ENCODE measurements at regions not wholly inside any gene's neighbourhood (a gene's known extent, or its start where the extent isn't known, plus 50 kb on each side); places are given as distances from the start of the nearest gene placed in this dataset.
A peak's percentile ranks its signal among the peaks of the same experiment; 100 is the strongest.

GRCh38 chr4:167428156-167428555, 193.9 kb upstream of the SPOCK3 start:
- intact Hi-C loops (cut with DNase I), result no loop called here
- TF ChIP-seq CTCF (IDR thresholded peaks at IDR 0.05; ENCODE audit: borderline replicate concordance, extremely low read depth, insufficient read depth), result no peak

GRCh38 chr4:167431371-167431770, 197.1 kb upstream of the SPOCK3 start:
- Histone ChIP-seq H3K27me3 (ENCODE audit: control insufficient read depth, insufficient read depth, low read length) (no peaks in the 10 kb centered on the region), H3K27ac (ENCODE audit: low read depth in 2 of 2, low read length in 2 of 2) (no peak overlapping the region), H3K4me3 (ENCODE audit: low read length in 3 of 3) (no peak overlapping the region), H3K9ac (ENCODE audit: low read length in 3 of 3) (no peak overlapping the region), H3K9me3 (ENCODE audit: control insufficient read depth in 2 of 3, insufficient read depth in 1 of 3, low read length in 3 of 3) (no peaks in the 10 kb centered on the region), H3K4me1 (ENCODE audit: control insufficient read depth in 2 of 3, insufficient read depth in 2 of 3, low read depth in 1 of 3, low read length in 3 of 3) (no peaks in the 10 kb centered on the region), H3K36me3 (ENCODE audit: control insufficient read depth in 2 of 3, insufficient read depth in 3 of 3, low read length in 3 of 3) (no peaks in the 10 kb centered on the region)
- no peak for TF ChIP-seq CTCF (IDR thresholded peaks at IDR 0.05; ENCODE audit: borderline replicate concordance, extremely low read depth, insufficient read depth)
- FAIRE-seq (no peak), DNase-seq (no peak)
- intact Hi-C loops (cut with DNase I), result no loop called here

More at GRCh38 chr4:167428156-167428555, 193.9 kb upstream of the SPOCK3 start:
- FAIRE-seq (no peak), DNase-seq (peak in 3 of 5 donors; percentile 17 to 58 (median 56))
- Histone ChIP-seq H3K36me3 (ENCODE audit: control insufficient read depth in 2 of 3, insufficient read depth in 3 of 3, low read length in 3 of 3) (no peaks in the 10 kb centered on the region), H3K4me3 (ENCODE audit: low read length in 3 of 3) (no peak overlapping the region), H3K9me3 (ENCODE audit: control insufficient read depth in 2 of 3, insufficient read depth in 1 of 3, low read length in 3 of 3) (no peaks in the 10 kb centered on the region), H3K9ac (ENCODE audit: low read length in 3 of 3) (no peak overlapping the region), H3K27ac (ENCODE audit: low read depth in 2 of 2, low read length in 2 of 2) (no peak overlapping the region), H3K27me3 (ENCODE audit: control insufficient read depth, insufficient read depth, low read length) (no peaks in the 10 kb centered on the region), H3K4me1 (ENCODE audit: control insufficient read depth in 2 of 3, insufficient read depth in 2 of 3, low read depth in 1 of 3, low read length in 3 of 3) (no peaks in the 10 kb centered on the region)

- H3K9me3 ChIP-seq (ENCODE audit: control insufficient read depth in 2 of 3, insufficient read depth in 1 of 3, low read length in 3 of 3), result no peaks in the 10 kb centered on the region
- no peak overlapping the region for H3K4me3 ChIP-seq (ENCODE audit: low read length in 3 of 3)
- TF ChIP-seq CTCF (IDR thresholded peaks at IDR 0.05; ENCODE audit: borderline replicate concordance, extremely low read depth, insufficient read depth), result no peak
- no peak overlapping the region for H3K9ac ChIP-seq (ENCODE audit: low read length in 3 of 3)
- intact Hi-C loops (cut with DNase I), result no loop called here
- FAIRE-seq, result no peak
- H3K27ac ChIP-seq (ENCODE audit: low read depth in 2 of 2, low read length in 2 of 2), result no peak overlapping the region
- H3K36me3 ChIP-seq (ENCODE audit: control insufficient read depth in 2 of 3, insufficient read depth in 3 of 3, low read length in 3 of 3), result no peaks in the 10 kb centered on the region
- H3K27me3 ChIP-seq (ENCODE audit: control insufficient read depth, insufficient read depth, low read length), result no peaks in the 10 kb centered on the region
- H3K4me1 ChIP-seq (ENCODE audit: control insufficient read depth in 2 of 3, insufficient read depth in 2 of 3, low read depth in 1 of 3, low read length in 3 of 3), result no peaks in the 10 kb centered on the region
- DNase-seq, result no peak
These were observed 201.5 kb upstream of the SPOCK3 start for GRCh38 chr4:167435786-167436185.

- intact Hi-C loops (cut with DNase I), result no loop called here
- Histone ChIP-seq H3K9ac (ENCODE audit: low read length in 3 of 3) (no peak overlapping the region), H3K27me3 (ENCODE audit: control insufficient read depth, insufficient read depth, low read length) (no peaks in the 10 kb centered on the region), H3K4me3 (ENCODE audit: low read length in 3 of 3) (no peak overlapping the region), H3K36me3 (ENCODE audit: control insufficient read depth in 2 of 3, insufficient read depth in 3 of 3, low read length in 3 of 3) (no peaks in the 10 kb centered on the region), H3K9me3 (ENCODE audit: control insufficient read depth in 2 of 3, insufficient read depth in 1 of 3, low read length in 3 of 3) (no peaks in the 10 kb centered on the region), H3K27ac (ENCODE audit: low read depth in 2 of 2, low read length in 2 of 2) (no peak overlapping the region), H3K4me1 (ENCODE audit: control insufficient read depth in 2 of 3, insufficient read depth in 2 of 3, low read depth in 1 of 3, low read length in 3 of 3) (no peaks in the 10 kb centered on the region)
- DNase-seq (no peak), FAIRE-seq (no peak)
- TF ChIP-seq CTCF (IDR thresholded peaks at IDR 0.05; ENCODE audit: borderline replicate concordance, extremely low read depth, insufficient read depth), result no peak
These were observed 209.5 kb upstream of the SPOCK3 start for GRCh38 chr4:167443841-167444240.

Measured in kidney (tissue), 13 donors.